ENCODE measurements at regions not wholly inside any gene's neighbourhood (a gene's known extent, or its start where the extent isn't known, plus 50 kb on each side); places are given as distances from the start of the nearest gene placed in this dataset.

- no peak for ATAC-seq
- TF ChIP-seq ZNF565 (CRISPR knock-in tag; conservative IDR thresholded peaks at IDR 0.05; ENCODE audit: low read depth), result no peak
- TF ChIP-seq, protein P1, sequence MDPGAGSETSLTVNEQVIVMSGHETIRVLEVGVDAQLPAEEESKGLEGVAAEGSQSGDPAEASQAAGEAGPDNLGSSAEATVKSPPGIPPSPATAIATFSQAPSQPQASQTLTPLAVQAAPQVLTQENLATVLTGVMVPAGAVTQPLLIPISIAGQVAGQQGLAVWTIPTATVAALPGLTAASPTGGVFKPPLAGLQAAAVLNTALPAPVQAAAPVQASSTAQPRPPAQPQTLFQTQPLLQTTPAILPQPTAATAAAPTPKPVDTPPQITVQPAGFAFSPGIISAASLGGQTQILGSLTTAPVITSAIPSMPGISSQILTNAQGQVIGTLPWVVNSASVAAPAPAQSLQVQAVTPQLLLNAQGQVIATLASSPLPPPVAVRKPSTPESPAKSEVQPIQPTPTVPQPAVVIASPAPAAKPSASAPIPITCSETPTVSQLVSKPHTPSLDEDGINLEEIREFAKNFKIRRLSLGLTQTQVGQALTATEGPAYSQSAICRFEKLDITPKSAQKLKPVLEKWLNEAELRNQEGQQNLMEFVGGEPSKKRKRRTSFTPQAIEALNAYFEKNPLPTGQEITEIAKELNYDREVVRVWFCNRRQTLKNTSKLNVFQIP (CRISPR knock-in tag; IDR thresholded peaks at IDR 0.05; ENCODE audit: borderline replicate concordance, low read depth), result no peak
- TF ChIP-seq ESRRG (CRISPR knock-in tag; IDR thresholded peaks at IDR 0.05), result no peak
- TF ChIP-seq BACH2 (CRISPR knock-in tag; IDR thresholded peaks at IDR 0.05; ENCODE audit: borderline replicate concordance), result no peak
- TF ChIP-seq ZNF70 (CRISPR knock-in tag; IDR thresholded peaks at IDR 0.05), result no peak
- TF ChIP-seq ISL1 (CRISPR knock-in tag; IDR thresholded peaks at IDR 0.05), result no peak
- no peak for TF ChIP-seq ARNTL (CRISPR knock-in tag; IDR thresholded peaks at IDR 0.05; ENCODE audit: borderline replicate concordance, low read depth)
- TF ChIP-seq, protein P2, sequence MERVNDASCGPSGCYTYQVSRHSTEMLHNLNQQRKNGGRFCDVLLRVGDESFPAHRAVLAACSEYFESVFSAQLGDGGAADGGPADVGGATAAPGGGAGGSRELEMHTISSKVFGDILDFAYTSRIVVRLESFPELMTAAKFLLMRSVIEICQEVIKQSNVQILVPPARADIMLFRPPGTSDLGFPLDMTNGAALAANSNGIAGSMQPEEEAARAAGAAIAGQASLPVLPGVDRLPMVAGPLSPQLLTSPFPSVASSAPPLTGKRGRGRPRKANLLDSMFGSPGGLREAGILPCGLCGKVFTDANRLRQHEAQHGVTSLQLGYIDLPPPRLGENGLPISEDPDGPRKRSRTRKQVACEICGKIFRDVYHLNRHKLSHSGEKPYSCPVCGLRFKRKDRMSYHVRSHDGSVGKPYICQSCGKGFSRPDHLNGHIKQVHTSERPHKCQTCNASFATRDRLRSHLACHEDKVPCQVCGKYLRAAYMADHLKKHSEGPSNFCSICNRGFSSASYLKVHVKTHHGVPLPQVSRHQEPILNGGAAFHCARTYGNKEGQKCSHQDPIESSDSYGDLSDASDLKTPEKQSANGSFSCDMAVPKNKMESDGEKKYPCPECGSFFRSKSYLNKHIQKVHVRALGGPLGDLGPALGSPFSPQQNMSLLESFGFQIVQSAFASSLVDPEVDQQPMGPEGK (CRISPR knock-in tag; IDR thresholded peaks at IDR 0.05; ENCODE audit: borderline replicate concordance), result no peak
- no peak for TF ChIP-seq TCF4 (CRISPR knock-in tag; IDR thresholded peaks at IDR 0.05; ENCODE audit: borderline replicate concordance)
- no peak for TF ChIP-seq PPARA (CRISPR knock-in tag; IDR thresholded peaks at IDR 0.05; ENCODE audit: borderline replicate concordance)
- no peak for TF ChIP-seq ZNF8 (CRISPR knock-in tag; IDR thresholded peaks at IDR 0.05)
- TF ChIP-seq, protein P3, sequence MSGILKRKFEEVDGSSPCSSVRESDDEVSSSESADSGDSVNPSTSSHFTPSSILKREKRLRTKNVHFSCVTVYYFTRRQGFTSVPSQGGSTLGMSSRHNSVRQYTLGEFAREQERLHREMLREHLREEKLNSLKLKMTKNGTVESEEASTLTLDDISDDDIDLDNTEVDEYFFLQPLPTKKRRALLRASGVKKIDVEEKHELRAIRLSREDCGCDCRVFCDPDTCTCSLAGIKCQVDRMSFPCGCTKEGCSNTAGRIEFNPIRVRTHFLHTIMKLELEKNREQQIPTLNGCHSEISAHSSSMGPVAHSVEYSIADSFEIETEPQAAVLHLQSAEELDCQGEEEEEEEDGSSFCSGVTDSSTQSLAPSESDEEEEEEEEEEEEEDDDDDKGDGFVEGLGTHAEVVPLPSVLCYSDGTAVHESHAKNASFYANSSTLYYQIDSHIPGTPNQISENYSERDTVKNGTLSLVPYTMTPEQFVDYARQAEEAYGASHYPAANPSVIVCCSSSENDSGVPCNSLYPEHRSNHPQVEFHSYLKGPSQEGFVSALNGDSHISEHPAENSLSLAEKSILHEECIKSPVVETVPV (CRISPR knock-in tag; IDR thresholded peaks at IDR 0.05), result no peak
- TF ChIP-seq TOX (CRISPR knock-in tag; IDR thresholded peaks at IDR 0.05; ENCODE audit: borderline replicate concordance), result no peak
- no peak for TF ChIP-seq OSR1 (CRISPR knock-in tag; IDR thresholded peaks at IDR 0.05)
Measured at GRCh38 chr17:33756021-33756420, 462.9 kb upstream of the ASIC2 start.

DNA sequence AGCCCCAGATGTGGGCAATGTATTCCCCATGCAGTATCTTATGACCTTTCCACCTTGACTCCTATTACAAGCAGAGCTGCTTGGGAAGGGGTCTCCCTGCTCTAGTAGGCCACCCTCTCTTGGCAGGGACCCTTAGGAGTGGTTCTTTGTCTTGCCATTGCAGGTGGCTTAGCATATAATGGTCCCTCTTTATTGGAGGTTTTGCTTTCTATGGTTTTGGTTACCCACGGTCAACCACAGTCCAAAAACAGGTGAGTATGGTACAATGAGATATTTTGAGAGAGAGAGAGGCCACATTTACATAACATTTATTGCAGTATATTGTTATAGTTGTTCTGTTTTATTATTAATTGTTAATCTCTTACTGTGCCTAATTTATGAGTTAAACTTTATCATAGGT, 472.8 kb upstream of the ASIC2 start:
- no peak for ATAC-seq
- TF ChIP-seq PPARA (CRISPR knock-in tag; IDR thresholded peaks at IDR 0.05; ENCODE audit: borderline replicate concordance) (no peak), CREB5 (CRISPR knock-in tag; IDR thresholded peaks at IDR 0.05; ENCODE audit: low read depth) (no peak), GLIS3 (CRISPR knock-in tag; IDR thresholded peaks at IDR 0.05) (no peak), TCF4 (CRISPR knock-in tag; IDR thresholded peaks at IDR 0.05; ENCODE audit: borderline replicate concordance) (no peak), ZNF8 (CRISPR knock-in tag; IDR thresholded peaks at IDR 0.05) (no peak)

- TF ChIP-seq ZNF8 (CRISPR knock-in tag; IDR thresholded peaks at IDR 0.05) (no peak), ZNF70 (CRISPR knock-in tag; IDR thresholded peaks at IDR 0.05) (no peak), TCF4 (CRISPR knock-in tag; IDR thresholded peaks at IDR 0.05; ENCODE audit: borderline replicate concordance) (no peak), OSR1 (CRISPR knock-in tag; IDR thresholded peaks at IDR 0.05) (no peak), ZNF565 (CRISPR knock-in tag; conservative IDR thresholded peaks at IDR 0.05; ENCODE audit: low read depth) (no peak), ESRRG (CRISPR knock-in tag; IDR thresholded peaks at IDR 0.05) (no peak), RARB (CRISPR knock-in tag; IDR thresholded peaks at IDR 0.05) (no peak), SNAI2 (CRISPR knock-in tag; IDR thresholded peaks at IDR 0.05) (no peak), ISL1 (CRISPR knock-in tag; IDR thresholded peaks at IDR 0.05) (no peak), ARNTL (CRISPR knock-in tag; IDR thresholded peaks at IDR 0.05; ENCODE audit: borderline replicate concordance, low read depth) (no peak), TOX (CRISPR knock-in tag; IDR thresholded peaks at IDR 0.05; ENCODE audit: borderline replicate concordance) (no peak), GLIS3 (CRISPR knock-in tag; IDR thresholded peaks at IDR 0.05) (no peak), ZFP3 (CRISPR knock-in tag; IDR thresholded peaks at IDR 0.05) (no peak), BACH2 (CRISPR knock-in tag; IDR thresholded peaks at IDR 0.05; ENCODE audit: borderline replicate concordance) (no peak), ZFP30 (CRISPR knock-in tag; IDR thresholded peaks at IDR 0.05) (no peak), CREB5 (CRISPR knock-in tag; IDR thresholded peaks at IDR 0.05; ENCODE audit: low read depth) (no peak), CSDC2 (CRISPR knock-in tag; IDR thresholded peaks at IDR 0.05) (no peak)
- TF ChIP-seq, protein P2 (CRISPR knock-in tag; IDR thresholded peaks at IDR 0.05; ENCODE audit: borderline replicate concordance), result no peak
- TF ChIP-seq, protein P4, sequence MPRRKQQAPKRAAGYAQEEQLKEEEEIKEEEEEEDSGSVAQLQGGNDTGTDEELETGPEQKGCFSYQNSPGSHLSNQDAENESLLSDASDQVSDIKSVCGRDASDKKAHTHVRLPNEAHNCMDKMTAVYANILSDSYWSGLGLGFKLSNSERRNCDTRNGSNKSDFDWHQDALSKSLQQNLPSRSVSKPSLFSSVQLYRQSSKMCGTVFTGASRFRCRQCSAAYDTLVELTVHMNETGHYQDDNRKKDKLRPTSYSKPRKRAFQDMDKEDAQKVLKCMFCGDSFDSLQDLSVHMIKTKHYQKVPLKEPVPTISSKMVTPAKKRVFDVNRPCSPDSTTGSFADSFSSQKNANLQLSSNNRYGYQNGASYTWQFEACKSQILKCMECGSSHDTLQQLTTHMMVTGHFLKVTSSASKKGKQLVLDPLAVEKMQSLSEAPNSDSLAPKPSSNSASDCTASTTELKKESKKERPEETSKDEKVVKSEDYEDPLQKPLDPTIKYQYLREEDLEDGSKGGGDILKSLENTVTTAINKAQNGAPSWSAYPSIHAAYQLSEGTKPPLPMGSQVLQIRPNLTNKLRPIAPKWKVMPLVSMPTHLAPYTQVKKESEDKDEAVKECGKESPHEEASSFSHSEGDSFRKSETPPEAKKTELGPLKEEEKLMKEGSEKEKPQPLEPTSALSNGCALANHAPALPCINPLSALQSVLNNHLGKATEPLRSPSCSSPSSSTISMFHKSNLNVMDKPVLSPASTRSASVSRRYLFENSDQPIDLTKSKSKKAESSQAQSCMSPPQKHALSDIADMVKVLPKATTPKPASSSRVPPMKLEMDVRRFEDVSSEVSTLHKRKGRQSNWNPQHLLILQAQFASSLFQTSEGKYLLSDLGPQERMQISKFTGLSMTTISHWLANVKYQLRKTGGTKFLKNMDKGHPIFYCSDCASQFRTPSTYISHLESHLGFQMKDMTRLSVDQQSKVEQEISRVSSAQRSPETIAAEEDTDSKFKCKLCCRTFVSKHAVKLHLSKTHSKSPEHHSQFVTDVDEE (CRISPR knock-in tag; IDR thresholded peaks at IDR 0.05), result no peak
- TF ChIP-seq, protein P1 (CRISPR knock-in tag; IDR thresholded peaks at IDR 0.05; ENCODE audit: borderline replicate concordance, low read depth), result no peak
- ATAC-seq, result no peak
Measured at GRCh38 chr17:33766721-33767120, 473.6 kb upstream of the ASIC2 start.
